Fibroblast of skin of left biceps (primary cell): ENCODE measurements at regions not wholly inside any gene's neighbourhood (a gene's known extent, or its start where the extent isn't known, plus 50 kb on each side); places are given as distances from the start of the nearest gene placed in this dataset.
A peak's percentile ranks its signal among the peaks of the same experiment; 100 is the strongest.
"Not testable (repeated sequence)": the region's sequence is repeated elsewhere in the genome, so short reads cannot be mapped to it uniquely, and the experiment has no call there.

Experiments used
- DNase-seq, 2 experiments: peaks; one replicate each; pipeline ENCODE4 v3.0.0-alpha.2; 2013; ENCODE audit warnings: low read depth in 2 of 2

GRCh38 chr11:91483956-91484355 is 740.7 kb upstream of the FAT3 start:
- not testable (repeated sequence) for DNase-seq

GRCh38 chr11:91481875-91482274 is 742.7 kb upstream of the FAT3 start:
- DNase-seq, result not testable (repeated sequence)

- no peak for DNase-seq
Measured at GRCh38 chr11:91470656-91471055, 754.0 kb upstream of the FAT3 start.

- DNase-seq, result no peak
Measured at GRCh38 chr11:91459840-91460239, 764.8 kb upstream of the FAT3 start.

DNA sequence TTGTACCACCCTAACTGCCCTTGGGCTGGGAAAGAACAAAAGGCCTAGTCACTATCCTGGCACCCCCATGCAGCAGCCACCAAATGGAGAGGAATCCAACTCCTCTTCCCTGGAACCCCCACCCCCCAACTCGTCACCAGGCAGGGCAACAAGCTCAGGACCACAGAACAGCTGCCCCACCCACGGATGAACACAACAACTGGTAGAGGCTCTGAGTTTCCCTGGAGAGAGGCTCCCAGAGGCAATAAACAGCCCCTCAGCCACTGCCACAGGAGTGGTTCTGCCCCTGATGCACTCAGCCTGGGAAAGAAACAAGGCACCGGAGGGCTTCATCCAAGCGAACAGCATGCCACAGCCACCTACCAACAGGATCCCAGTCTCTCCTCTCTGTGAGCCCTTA is 778.4 kb upstream of the FAT3 start:
- no peak for DNase-seq

DNA sequence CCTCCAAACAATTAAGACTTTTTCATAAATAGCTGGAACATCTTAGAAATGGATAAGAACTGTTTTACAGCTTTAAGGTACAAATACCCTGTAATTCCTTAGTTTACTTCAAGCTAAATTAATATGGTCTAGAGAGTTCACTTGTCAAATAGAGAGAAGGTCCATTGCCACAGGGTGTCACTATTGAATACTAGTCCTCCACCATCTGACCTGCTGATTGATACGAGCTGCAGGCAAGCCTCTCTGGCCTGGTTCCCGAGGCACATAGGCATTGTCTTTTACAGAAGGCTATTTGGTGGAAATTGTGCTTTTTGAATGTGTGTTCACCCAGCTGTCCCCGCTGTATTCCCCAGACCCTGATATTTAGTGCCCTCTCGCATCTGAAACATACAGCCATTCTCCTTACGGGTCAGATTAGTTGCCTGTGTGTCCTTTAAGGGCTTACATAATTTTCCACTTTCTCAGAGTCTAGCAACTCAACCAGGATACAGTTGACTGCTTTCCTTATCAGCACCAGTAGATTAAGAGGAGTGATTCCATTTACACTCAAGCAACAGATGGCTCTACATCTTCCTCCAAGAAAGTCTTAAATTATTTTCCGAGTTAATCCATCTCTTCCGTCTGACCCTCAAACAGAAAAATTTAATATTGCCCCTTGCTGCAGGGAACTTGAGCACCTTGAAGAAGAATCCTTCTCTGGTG is 788.8 kb upstream of the FAT3 start:
- DNase-seq, result no peak

- DNase-seq, result no peak
Measured at GRCh38 chr11:91433284-91434010, 791.2 kb upstream of the FAT3 start.

DNA sequence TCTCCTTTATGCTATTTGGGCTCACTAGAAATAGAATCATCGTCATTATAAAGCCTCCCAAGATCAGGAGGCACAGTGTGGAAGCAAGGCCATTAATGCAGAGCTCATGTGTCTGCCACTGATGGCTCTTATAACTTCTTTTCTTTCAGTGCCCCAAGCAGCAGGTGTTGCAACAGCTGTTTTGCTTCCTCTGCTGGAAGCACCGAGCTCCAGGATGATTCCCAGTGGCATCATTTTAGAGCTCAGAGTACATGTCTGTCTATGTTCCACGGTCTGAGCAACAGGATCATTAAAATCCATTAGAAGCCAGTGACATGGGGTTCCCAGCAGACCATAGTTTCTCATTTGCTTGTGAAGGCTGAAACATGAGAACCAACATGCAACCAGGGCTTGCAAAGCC is 803.0 kb upstream of the FAT3 start:
- DNase-seq, result no peak

DNA sequence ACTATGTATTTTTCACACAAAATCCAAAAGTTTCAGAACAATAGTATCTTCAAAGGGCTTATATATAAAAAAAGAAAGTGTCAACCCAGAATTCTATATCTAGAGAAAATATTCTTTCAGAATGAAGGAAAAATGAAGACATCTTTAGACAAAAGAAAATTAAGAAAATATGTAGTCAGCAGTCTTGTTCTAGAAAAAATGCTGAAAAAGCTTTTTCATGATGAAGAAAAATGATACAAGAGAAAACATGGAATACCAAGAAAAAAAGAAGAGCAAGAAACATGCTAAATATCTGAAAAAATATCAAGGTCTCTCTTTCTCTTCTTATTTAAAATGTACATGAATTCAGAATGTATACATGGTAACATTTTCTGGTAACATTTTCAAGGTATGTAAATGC is 816.8 kb upstream of the FAT3 start:
- no peak for DNase-seq

DNA sequence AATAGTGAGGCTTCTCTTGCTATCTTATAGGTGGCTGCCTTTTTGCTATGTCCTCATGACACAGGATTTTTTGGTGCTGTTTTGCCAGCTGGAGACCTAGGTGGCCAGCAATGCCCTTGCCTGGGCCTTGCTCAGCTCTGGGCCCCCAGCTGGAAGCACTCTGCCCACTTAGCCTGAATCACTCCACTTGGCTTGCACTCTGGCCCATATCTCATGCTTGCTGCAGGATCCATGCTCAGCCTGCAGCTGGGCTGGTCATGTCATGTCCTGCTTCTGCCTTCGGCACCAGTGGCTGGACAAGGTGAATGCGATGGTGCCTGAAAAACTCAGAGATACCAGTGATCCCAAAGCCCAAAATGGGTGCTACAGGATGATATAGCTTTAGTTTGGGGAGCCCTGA is 818.6 kb upstream of the FAT3 start:
- DNase-seq, result no peak

DNA sequence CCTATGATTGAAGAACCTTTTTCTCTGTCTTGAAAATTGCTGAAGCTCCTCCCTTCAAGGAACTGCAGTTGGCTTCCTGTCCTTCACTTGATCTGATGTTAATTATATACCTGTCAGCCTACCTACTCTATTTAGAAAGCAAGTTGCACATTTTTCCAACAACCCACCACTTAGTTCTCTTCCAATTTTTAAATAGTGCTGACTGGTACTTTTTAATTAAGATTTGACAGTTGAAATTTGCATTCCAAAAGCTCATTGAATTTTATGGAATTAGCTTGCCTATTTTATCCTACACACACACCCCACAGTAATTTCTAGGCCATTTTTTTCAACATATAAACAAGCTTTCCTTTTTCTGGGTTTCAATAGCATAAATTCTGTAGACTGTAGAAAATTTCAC is 820.3 kb upstream of the FAT3 start:
- DNase-seq, result no peak

DNA sequence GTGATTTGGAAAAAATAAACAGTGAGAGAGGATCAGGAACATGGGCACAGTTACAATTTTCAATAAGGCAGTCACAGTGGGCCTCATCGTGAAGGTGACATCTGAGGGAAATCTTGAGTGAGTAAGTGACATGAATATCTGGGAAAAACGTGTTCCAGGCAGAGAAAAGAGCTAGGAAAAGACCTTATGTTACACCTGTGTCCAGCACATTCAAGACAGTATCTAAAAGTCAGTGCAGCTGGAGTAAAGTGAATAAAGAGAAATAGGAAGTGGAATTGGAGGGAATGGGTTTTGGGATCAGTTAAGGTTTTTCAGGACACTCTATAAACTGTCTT is 827.5 kb upstream of the FAT3 start:
- DNase-seq, result no peak

GRCh38 chr11:91396236-91397133 is 828.1 kb upstream of the FAT3 start:
- peak; percentile 12 to 13 for DNase-seq

GRCh38 chr11:91394727-91395414 is 829.7 kb upstream of the FAT3 start:
- DNase-seq, result no peak

GRCh38 chr11:91394073-91394726 is 830.4 kb upstream of the FAT3 start:
- no peak for DNase-seq

DNA sequence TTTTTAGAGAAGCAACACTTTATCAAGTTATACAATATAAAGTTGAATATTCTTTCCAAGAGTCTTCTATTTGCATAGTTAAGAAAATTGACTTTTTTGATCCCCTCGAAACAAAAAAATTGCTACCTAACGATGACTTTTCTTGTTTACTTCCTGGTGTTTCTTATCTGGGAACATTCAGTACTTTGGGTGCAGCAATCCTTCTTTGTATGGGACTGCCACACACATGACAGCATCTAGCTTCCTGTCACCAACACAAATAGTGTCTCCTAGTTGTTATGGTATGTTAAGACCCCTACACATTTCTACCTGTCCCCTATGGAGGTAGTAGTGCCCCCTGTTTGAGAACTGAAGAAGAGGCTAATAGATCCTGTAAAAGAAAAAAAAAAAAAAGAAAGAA is 841.7 kb upstream of the FAT3 start:
- DNase-seq, result no peak

- DNase-seq, result no peak
Measured at GRCh38 chr11:91374794-91375193, 849.8 kb upstream of the FAT3 start.

- DNase-seq, result no peak
Measured at GRCh38 chr11:91373497-91373896, 851.1 kb upstream of the FAT3 start.

- no peak for DNase-seq
Measured at GRCh38 chr11:91366816-91367215, 857.8 kb upstream of the FAT3 start.

GRCh38 chr11:91365986-91366585 is 858.5 kb upstream of the FAT3 start:
- no peak for DNase-seq

GRCh38 chr11:91350931-91351330 is 873.7 kb upstream of the FAT3 start:
- DNase-seq, result no peak
